Gastroesophageal sphincter (tissue), 4 donors: ENCODE measurements at regions not wholly inside any gene's neighbourhood (a gene's known extent, or its start where the extent isn't known, plus 50 kb on each side); places are given as distances from the start of the nearest gene placed in this dataset.

Experiments
- ATAC-seq: fragments of 150-250 bp; one replicate; pipeline ENCODE4 v1.9.1; 2016; ENCODE audit warnings: mild to moderate bottlenecking, moderate library complexity
- H3K27ac ChIP-seq, 4 donors: fragments of 200-600 bp; sonication (generic) in 3 of 4; 1 replicate in 3 of 4; 2 replicates in 1 of 4; pipeline ENCODE4 v1.5.1; 2016 to 2019
- H3K27me3 ChIP-seq: fragments of 200-600 bp; sonication (generic); one replicate; pipeline ENCODE4 v1.5.1; 2019
- H3K36me3 ChIP-seq, 2 donors: fragments of 200-600 bp; sonication (generic); one replicate each; pipeline ENCODE4 v1.5.1; 2019; ENCODE audit warnings: control low read depth in 1 of 2
- H3K4me1 ChIP-seq, 3 donors: fragments of 200-600 bp; sonication (generic); 1 replicate in 2 of 3; 2 replicates in 1 of 3; pipeline ENCODE4 v1.5.1; 2016 to 2019; ENCODE audit warnings: control low read depth in 2 of 3
- H3K4me3 ChIP-seq, 2 donors: fragments of 200-600 bp; sonication (generic); one replicate each; pipeline ENCODE4 v1.5.1; 2019; ENCODE audit warnings: mild to moderate bottlenecking in 1 of 2, moderate library complexity in 1 of 2
- H3K9me3 ChIP-seq, 3 donors: fragments of 200-600 bp; sonication (generic); one replicate each; pipeline ENCODE4 v1.5.1; 2017 to 2019; ENCODE audit warnings: control low read depth in 2 of 3
- EP300 ChIP-seq: sonication (generic); formaldehyde crosslinking; IDR thresholded peaks from one replicate; pipeline ENCODE4 v1.6.1; 2017; ENCODE audit warnings: antibody characterized with exemption, mild to moderate bottlenecking
- POLR2A ChIP-seq, 2 donors: fragments of 450-650 bp; IDR thresholded peaks; one replicate each; pipeline ENCODE4 v1.6.1; 2017; ENCODE audit warnings: antibody characterized with exemption in 2 of 2, mild to moderate bottlenecking in 2 of 2, moderate library complexity in 1 of 2
- POLR2AphosphoS5 ChIP-seq: sonication (generic); formaldehyde crosslinking; IDR thresholded peaks from one replicate; pipeline ENCODE4 v1.6.1; 2017; ENCODE audit warnings: antibody characterized with exemption
- WGBS, 2 donors: methylation state at CpG; one replicate each; pipeline ENCODE4 v1.1.5; 2018; ENCODE audit warnings: low coverage in 1 of 2; 5-methylcytosine and 5-hydroxymethylcytosine counted together
- TF ChIP-seq, protein P1 (sequence below), 4 experiments: fragments of 200-600 bp in 2 of 4; fragments of 450-650 bp in 2 of 4; sonication (generic) in 1 of 4; IDR thresholded peaks; one replicate each; pipeline ENCODE4 v1.5.1; 2017 to 2019; ENCODE audit warnings: antibody characterized with exemption in 4 of 4, mild to moderate bottlenecking in 2 of 4, moderate library complexity in 2 of 4

DNA sequence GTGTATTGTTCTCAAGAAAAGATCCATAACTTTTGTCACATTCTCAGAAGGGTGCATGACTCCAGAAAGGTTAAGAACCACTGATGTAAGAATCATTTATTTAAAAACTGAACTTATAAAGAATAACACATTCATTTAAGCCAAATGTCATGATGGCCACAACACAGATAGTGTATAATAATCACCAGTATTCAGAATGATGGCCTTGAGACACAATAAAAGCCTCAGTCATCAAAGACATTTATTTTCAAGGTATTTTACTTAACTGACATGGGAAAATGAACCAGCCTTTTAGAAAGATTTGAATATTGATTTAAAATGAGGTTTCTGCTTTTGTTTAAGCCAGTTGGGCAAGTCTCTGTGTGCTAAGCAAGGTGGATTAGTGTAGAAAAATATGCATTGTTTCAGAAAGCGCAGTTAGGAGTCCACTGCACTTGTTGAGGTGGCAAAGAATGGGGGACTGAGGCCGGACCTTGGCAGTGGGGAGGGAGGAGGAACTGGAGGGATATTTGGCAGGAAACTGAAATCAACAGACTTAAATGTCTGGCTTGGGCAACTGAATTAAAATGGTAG lies 371.9 kb upstream of the ESRRG start:
- WGBS, 2 donors = 94 to 95% methylated on average over 2 of the region's 2 CpGs
- Histone ChIP-seq H3K27ac (no peak overlapping the region), H3K27me3 (no peaks in the 10 kb centered on the region), H3K36me3 (no peaks in the 10 kb centered on the region), H3K4me1 (peaks cover 0 to 20% (median 3%) of the 10 kb centered on the region in 3 donors), H3K4me3 (no peak overlapping the region), H3K9me3 (no peaks in the 10 kb centered on the region)
- TF ChIP-seq, protein P1, sequence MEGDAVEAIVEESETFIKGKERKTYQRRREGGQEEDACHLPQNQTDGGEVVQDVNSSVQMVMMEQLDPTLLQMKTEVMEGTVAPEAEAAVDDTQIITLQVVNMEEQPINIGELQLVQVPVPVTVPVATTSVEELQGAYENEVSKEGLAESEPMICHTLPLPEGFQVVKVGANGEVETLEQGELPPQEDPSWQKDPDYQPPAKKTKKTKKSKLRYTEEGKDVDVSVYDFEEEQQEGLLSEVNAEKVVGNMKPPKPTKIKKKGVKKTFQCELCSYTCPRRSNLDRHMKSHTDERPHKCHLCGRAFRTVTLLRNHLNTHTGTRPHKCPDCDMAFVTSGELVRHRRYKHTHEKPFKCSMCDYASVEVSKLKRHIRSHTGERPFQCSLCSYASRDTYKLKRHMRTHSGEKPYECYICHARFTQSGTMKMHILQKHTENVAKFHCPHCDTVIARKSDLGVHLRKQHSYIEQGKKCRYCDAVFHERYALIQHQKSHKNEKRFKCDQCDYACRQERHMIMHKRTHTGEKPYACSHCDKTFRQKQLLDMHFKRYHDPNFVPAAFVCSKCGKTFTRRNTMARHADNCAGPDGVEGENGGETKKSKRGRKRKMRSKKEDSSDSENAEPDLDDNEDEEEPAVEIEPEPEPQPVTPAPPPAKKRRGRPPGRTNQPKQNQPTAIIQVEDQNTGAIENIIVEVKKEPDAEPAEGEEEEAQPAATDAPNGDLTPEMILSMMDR (IDR thresholded peaks at IDR 0.05) = no peak
- no peak for TF ChIP-seq POLR2AphosphoS5
- no peak for ATAC-seq

DNA sequence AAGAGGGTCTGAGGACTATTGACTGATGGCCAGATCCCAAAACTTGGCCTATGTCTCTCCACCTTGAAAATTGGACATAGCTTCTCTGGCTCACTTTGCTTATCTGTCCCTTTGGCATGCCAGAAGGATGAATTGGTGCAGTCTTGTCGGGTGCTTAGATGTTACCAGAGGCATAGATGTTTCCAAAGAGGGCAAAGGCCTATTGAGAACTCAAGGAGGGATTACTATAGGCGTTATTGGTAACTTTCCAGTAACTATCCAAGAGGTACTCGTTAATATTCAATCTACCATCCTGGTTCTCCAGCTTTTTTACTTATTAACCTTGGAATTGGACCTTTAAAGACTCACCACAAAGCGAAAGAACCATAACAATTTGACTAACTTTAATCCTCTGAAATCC lies 368.3 kb upstream of the ESRRG start:
- Histone ChIP-seq H3K36me3 (no peaks in the 10 kb centered on the region), H3K4me1 (peaks cover 0 to 42% (median 3%) of the 10 kb centered on the region in 3 donors), H3K9me3 (no peaks in the 10 kb centered on the region), H3K4me3 (no peak overlapping the region), H3K27ac (peak overlapping the region in 3 of 4 donors; percentile 80 to 91 (median 88)), H3K27me3 (no peaks in the 10 kb centered on the region)
- 74 to 88% methylated on average over 4 of the region's 4 CpGs for WGBS, 2 donors
- ATAC-seq = no peak
- TF ChIP-seq, protein P1 (IDR thresholded peaks at IDR 0.05) = no peak
- TF ChIP-seq EP300 (no peak), POLR2A (IDR thresholded peaks at IDR 0.05) (no peak), POLR2AphosphoS5 (no peak)

- TF ChIP-seq, protein P1 (IDR thresholded peaks at IDR 0.05) = no peak
- TF ChIP-seq POLR2AphosphoS5 = no peak
- peaks cover 0 to 42% (median 3%) of the 10 kb centered on the region in 3 donors for H3K4me1 ChIP-seq
- no peaks in the 10 kb centered on the region for H3K36me3 ChIP-seq
- H3K9me3 ChIP-seq = no peaks in the 10 kb centered on the region
- 9 to 11% methylated on average over 14 to 22 of the region's 24 CpGs for WGBS, 2 donors
- H3K27ac ChIP-seq = peak overlapping the region; percentile 19 to 91 (median 84)
- H3K4me3 ChIP-seq = peak overlapping the region; percentile 63 to 67
- H3K27me3 ChIP-seq = no peaks in the 10 kb centered on the region
- ATAC-seq = no peak
These were observed 367.1 kb upstream of the ESRRG start for GRCh38 chr1:217090060-217090911.

- WGBS, 2 donors = 0 to 3% methylated on average over 6 to 12 of the region's 39 CpGs
- no peaks in the 10 kb centered on the region for H3K36me3 ChIP-seq
- TF ChIP-seq EP300 = no peak
- TF ChIP-seq, protein P1 (IDR thresholded peaks at IDR 0.05) = no peak
- ATAC-seq = peak; percentile 62
- no peaks in the 10 kb centered on the region for H3K9me3 ChIP-seq
- H3K4me3 ChIP-seq = peak overlapping the region; percentile 63 to 67
- H3K27ac ChIP-seq = peak overlapping the region; percentile 72 to 91 (median 82)
- no peaks in the 10 kb centered on the region for H3K27me3 ChIP-seq
- peaks cover 0 to 42% (median 3%) of the 10 kb centered on the region in 3 donors for H3K4me1 ChIP-seq
These were observed 366.3 kb upstream of the ESRRG start for GRCh38 chr1:217089361-217090014.
